Lung (tissue), 11 donors: ENCODE measurements at regions not wholly inside any gene's neighbourhood (a gene's known extent, or its start where the extent isn't known, plus 50 kb on each side); places are given as distances from the start of the nearest gene placed in this dataset.

Experiments used
- ATAC-seq: fragments of 200-7000 bp; cut with Tn5 transposase; one replicate; pipeline ENCODE4 v1.9.1; 2020; ENCODE audit warnings: moderate number of reproducible peaks; ENCODE audit not compliant: insufficient read depth, low FRiP score
- DNase-seq, 3 donors: peaks; one replicate each; pipeline ENCODE4 v3.0.0-alpha.2; 2013 to 2017
- H3K27ac ChIP-seq, 2 donors: one replicate each; pipeline ENCODE4 v1.5.1; 2013; ENCODE audit warnings: mild to moderate bottlenecking in 2 of 2, moderate library complexity in 2 of 2, control low read depth in 1 of 2, inconsistent platforms in 1 of 2, low read depth in 1 of 2, low read length in 1 of 2
- H3K27me3 ChIP-seq, 3 donors: one replicate each; pipeline ENCODE4 v1.5.1; 2013; ENCODE audit warnings: low read length in 2 of 3; ENCODE audit not compliant: control insufficient read depth in 3 of 3, insufficient read depth in 3 of 3
- H3K36me3 ChIP-seq, 4 donors: one replicate each; pipeline ENCODE4 v1.5.1; 2013; ENCODE audit warnings: low read length in 4 of 4, mild to moderate bottlenecking in 1 of 4, moderate library complexity in 1 of 4; ENCODE audit not compliant: control insufficient read depth in 4 of 4, insufficient read depth in 4 of 4
- H3K4me1 ChIP-seq, 5 donors: one replicate each; pipeline ENCODE4 v1.5.1; 2013; ENCODE audit warnings: low read length in 5 of 5, mild to moderate bottlenecking in 2 of 5, moderate library complexity in 1 of 5; ENCODE audit not compliant: control insufficient read depth in 5 of 5, insufficient read depth in 5 of 5
- H3K4me3 ChIP-seq: one replicate; pipeline ENCODE4 v1.5.1; 2013; ENCODE audit warnings: mild to moderate bottlenecking, control low read depth, moderate library complexity
- H3K9ac ChIP-seq, 2 donors: one replicate each; pipeline ENCODE4 v1.5.1; 2013; ENCODE audit warnings: low read length in 2 of 2, control low read depth in 1 of 2; ENCODE audit not compliant: insufficient read depth in 1 of 2
- H3K9me3 ChIP-seq, 4 donors: one replicate each; pipeline ENCODE4 v1.5.1; 2013; ENCODE audit warnings: low read length in 3 of 4, mild to moderate bottlenecking in 1 of 4, moderate library complexity in 1 of 4; ENCODE audit not compliant: control insufficient read depth in 4 of 4, insufficient read depth in 3 of 4
- WGBS, 2 donors: extraction: QIAGEN DNeasy Blood & Tissue Kit; methylation state at CpG; one replicate each; pipeline ENCODE4 v1.1.7; 2013; 5-methylcytosine and 5-hydroxymethylcytosine counted together
- TF ChIP-seq, protein P1 (sequence below): IDR thresholded peaks from 2 replicates; pipeline ENCODE4 v1.5.1; 2012; ENCODE audit warnings: mild to moderate bottlenecking; ENCODE audit errors: control extremely low read depth, extremely low read depth
- donor health status: control.
- donor health status: control.
- donor health status: Bipolar disorder and iron deficiency.
- donor health status: healthy.
- donor health status: DM: yes; HTN: yes; CAD: no.

DNA sequence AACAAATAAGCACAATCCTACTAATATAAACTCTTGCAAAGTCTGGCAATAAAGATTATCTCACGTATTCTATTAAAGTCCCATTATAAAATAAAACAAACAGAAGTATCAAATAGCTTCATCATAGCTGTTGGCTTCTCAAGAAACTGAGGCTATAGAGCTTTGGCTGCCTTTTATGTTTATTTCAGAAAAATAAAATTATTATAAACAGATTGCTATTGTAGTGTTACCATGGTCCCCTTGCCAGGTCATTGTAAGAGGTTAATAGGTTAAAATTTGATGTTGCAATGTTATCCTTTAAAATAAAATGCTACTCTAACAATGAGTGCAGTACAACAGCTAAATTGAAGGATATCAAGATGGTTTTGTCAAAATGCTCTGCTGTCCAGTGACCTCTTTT lies 828.8 kb upstream of the SOX9 start:
- Histone ChIP-seq H3K9me3 (peaks cover 0 to 3% (median 0%) of the 10 kb centered on the region in 4 donors), H3K27me3 (no peaks in the 10 kb centered on the region), H3K4me3 (no peak overlapping the region), H3K36me3 (no peaks in the 10 kb centered on the region), H3K9ac (no peak overlapping the region), H3K4me1 (peaks cover 0 to 15% (median 0%) of the 10 kb centered on the region in 5 donors), H3K27ac (no peak overlapping the region)
- ATAC-seq (no peak), DNase-seq (peak in 2 of 3 donors; percentile 68 to 73)
- WGBS, 2 donors, result 64 to 73% methylated on average over 1 of the region's 1 CpG
- TF ChIP-seq, protein P1, sequence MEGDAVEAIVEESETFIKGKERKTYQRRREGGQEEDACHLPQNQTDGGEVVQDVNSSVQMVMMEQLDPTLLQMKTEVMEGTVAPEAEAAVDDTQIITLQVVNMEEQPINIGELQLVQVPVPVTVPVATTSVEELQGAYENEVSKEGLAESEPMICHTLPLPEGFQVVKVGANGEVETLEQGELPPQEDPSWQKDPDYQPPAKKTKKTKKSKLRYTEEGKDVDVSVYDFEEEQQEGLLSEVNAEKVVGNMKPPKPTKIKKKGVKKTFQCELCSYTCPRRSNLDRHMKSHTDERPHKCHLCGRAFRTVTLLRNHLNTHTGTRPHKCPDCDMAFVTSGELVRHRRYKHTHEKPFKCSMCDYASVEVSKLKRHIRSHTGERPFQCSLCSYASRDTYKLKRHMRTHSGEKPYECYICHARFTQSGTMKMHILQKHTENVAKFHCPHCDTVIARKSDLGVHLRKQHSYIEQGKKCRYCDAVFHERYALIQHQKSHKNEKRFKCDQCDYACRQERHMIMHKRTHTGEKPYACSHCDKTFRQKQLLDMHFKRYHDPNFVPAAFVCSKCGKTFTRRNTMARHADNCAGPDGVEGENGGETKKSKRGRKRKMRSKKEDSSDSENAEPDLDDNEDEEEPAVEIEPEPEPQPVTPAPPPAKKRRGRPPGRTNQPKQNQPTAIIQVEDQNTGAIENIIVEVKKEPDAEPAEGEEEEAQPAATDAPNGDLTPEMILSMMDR, result no peak

DNA sequence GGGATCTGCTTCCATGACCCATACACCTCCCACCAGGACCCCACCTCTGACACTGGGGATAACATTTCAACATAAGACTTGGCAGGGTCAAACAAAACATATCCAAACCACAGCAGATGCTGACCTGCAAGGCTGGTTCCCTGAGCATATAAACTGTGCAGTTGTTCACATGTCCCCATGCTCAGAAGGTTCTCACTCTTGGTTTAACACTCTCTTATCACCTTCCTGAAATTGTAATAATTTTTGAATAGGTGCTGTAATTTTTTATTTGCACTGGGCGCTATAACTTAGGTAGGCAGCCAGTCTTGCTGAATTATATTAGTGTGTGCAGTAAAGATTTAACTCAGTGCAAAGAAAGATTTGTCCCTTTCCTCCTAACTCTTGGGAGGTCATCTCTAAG lies 824.8 kb upstream of the SOX9 start:
- H3K4me1 ChIP-seq, result peaks cover 0 to 8% (median 0%) of the 10 kb centered on the region in 5 donors
- H3K4me3 ChIP-seq, result no peak overlapping the region
- TF ChIP-seq, protein P1, result no peak
- H3K27me3 ChIP-seq, result no peaks in the 10 kb centered on the region
- no peaks in the 10 kb centered on the region for H3K36me3 ChIP-seq
- 84% methylated on average over 1 of the region's 1 CpG for WGBS, 2 donors
- H3K9ac ChIP-seq, result no peak overlapping the region
- no peak for DNase-seq
- no peaks in the 10 kb centered on the region for H3K9me3 ChIP-seq
- H3K27ac ChIP-seq, result no peak overlapping the region
- no peak for ATAC-seq

DNA sequence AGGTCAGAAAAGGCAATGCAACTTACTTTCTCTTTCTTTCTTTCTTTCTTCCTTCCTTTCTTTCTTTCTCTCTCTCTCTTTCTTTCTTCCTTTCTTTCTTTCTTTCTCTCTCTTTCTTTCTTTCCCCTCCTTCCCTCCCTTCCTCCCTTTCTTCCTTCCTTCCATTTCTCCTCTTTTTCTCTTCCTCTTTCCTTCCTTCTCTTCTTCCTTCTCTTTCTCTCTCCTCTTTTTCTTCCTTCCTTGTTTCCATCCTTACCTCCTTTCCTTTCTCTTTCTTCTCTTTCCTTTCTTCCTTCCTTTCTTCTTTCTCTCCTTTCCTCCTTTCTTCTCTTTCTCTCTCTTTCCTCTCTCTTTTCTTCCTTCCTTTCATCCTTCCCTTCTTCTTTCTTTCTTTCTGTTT lies 819.8 kb upstream of the SOX9 start:
- H3K27me3 ChIP-seq, result no peaks in the 10 kb centered on the region
- no peaks in the 10 kb centered on the region for H3K4me1 ChIP-seq
- peaks cover 0 to 4% (median 3%) of the 10 kb centered on the region in 4 donors for H3K9me3 ChIP-seq
- ATAC-seq (no peak), DNase-seq (no peak)
- H3K4me3 ChIP-seq, result no peak overlapping the region
- TF ChIP-seq, protein P1, result no peak
- H3K36me3 ChIP-seq, result no peaks in the 10 kb centered on the region
- H3K27ac ChIP-seq, result no peak overlapping the region
- H3K9ac ChIP-seq, result no peak overlapping the region
